ENCODE measurements at regions not wholly inside any gene's neighbourhood (a gene's known extent, or its start where the extent isn't known, plus 50 kb on each side); places are given as distances from the start of the nearest gene placed in this dataset.

DNA sequence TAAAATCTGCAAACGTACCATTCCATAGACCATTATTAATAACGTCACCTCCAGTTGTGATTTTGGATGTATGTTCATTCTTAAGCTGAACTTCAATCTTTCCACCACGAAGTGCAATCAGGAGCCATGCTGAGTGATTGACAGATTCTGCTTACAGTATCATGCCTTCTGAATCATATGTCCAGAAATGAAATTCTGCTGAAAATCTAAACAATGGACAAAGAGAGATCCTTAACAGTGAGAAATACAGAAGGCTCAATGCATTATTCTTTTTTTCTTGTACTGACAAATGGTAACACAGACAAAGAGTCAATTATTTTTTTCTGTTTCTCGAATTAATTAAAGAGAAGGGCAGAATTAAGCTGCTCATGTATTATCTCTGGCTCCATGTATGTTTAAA is 1114.5 kb downstream of the EPHA3 start:
- Histone ChIP-seq H2AFZ (no peak overlapping the region), H3K4me2 (ENCODE audit: low read length) (no peak overlapping the region), H3K4me3 (ENCODE audit: low read depth, low read length) (no peak overlapping the region), H3K36me3 (ENCODE audit: control insufficient read depth, insufficient read depth, low read length) (no peaks in the 10 kb centered on the region), H3K27me3 (ENCODE audit: control insufficient read depth, insufficient read depth, low read length) (no peaks in the 10 kb centered on the region), H3K9me3 (ENCODE audit: control insufficient read depth, low read length) (no peaks in the 10 kb centered on the region), H3K79me2 (no peaks in the 10 kb centered on the region), H3K27ac (no peak overlapping the region), H3K9ac (no peak overlapping the region), H3K4me1 (no peaks in the 10 kb centered on the region)
- TF ChIP-seq, protein P1, sequence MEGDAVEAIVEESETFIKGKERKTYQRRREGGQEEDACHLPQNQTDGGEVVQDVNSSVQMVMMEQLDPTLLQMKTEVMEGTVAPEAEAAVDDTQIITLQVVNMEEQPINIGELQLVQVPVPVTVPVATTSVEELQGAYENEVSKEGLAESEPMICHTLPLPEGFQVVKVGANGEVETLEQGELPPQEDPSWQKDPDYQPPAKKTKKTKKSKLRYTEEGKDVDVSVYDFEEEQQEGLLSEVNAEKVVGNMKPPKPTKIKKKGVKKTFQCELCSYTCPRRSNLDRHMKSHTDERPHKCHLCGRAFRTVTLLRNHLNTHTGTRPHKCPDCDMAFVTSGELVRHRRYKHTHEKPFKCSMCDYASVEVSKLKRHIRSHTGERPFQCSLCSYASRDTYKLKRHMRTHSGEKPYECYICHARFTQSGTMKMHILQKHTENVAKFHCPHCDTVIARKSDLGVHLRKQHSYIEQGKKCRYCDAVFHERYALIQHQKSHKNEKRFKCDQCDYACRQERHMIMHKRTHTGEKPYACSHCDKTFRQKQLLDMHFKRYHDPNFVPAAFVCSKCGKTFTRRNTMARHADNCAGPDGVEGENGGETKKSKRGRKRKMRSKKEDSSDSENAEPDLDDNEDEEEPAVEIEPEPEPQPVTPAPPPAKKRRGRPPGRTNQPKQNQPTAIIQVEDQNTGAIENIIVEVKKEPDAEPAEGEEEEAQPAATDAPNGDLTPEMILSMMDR (IDR thresholded peaks at IDR 0.05): no peak

DNA sequence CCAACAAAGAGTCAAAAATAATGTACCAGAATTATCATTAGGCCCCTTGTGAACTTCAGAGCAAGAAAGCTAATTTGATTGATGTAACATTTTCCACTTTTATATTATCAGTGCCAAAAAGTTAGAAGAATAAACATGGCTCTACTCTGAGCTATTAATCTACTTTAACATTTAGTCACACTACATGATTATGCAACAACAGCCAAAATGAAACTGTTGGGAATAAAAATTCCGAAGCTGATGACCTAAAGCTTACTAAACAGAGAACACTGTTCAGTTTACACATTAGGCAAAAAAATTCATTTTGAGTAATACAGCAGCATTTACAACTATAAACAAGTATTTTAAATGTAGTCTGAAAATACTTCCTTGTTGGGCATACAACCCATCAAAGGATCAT is 1134.1 kb downstream of the EPHA3 start:
- no peak overlapping the region for H3K9ac ChIP-seq
- TF ChIP-seq, protein P1 (IDR thresholded peaks at IDR 0.05): no peak

DNA sequence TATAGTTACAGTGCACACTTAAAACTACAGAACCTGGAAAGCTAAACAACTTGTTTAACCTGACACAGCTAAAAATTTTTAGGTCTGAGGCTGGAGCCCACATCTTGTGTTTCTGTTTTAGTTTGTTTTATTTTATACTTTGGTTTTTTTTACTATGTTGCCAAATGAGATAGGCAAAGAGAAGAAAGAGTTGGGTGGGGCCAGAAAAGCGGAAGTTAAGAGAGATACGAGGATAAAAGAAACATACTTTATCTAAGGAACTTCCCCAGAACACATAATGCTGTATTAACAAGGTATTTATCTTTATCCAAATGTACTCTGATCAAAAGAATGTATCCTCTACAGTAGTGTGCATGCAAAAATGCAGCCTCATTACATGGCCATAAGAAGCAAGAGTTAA is 1145.7 kb downstream of the EPHA3 start:
- Histone ChIP-seq H3K27me3 (ENCODE audit: control insufficient read depth, insufficient read depth, low read length) (no peaks in the 10 kb centered on the region), H2AFZ (no peak overlapping the region), H3K79me2 (no peaks in the 10 kb centered on the region), H3K4me3 (ENCODE audit: low read depth, low read length) (no peak overlapping the region), H3K4me1 (no peaks in the 10 kb centered on the region), H3K9me3 (ENCODE audit: control insufficient read depth, low read length) (no peaks in the 10 kb centered on the region), H3K27ac (no peak overlapping the region), H3K36me3 (ENCODE audit: control insufficient read depth, insufficient read depth, low read length) (no peaks in the 10 kb centered on the region), H3K4me2 (ENCODE audit: low read length) (no peak overlapping the region), H3K9ac (no peak overlapping the region)
- TF ChIP-seq, protein P1 (IDR thresholded peaks at IDR 0.05): no peak

More for the DNA sequence above, 1134.1 kb downstream of the EPHA3 start:
- Histone ChIP-seq H3K36me3 (ENCODE audit: control insufficient read depth, insufficient read depth, low read length) (no peaks in the 10 kb centered on the region), H3K27ac (no peak overlapping the region), H3K4me2 (ENCODE audit: low read length) (no peak overlapping the region), H3K27me3 (ENCODE audit: control insufficient read depth, insufficient read depth, low read length) (no peaks in the 10 kb centered on the region), H3K79me2 (no peaks in the 10 kb centered on the region), H3K4me1 (no peaks in the 10 kb centered on the region), H2AFZ (no peak overlapping the region), H3K4me3 (ENCODE audit: low read depth, low read length) (no peak overlapping the region), H3K9me3 (ENCODE audit: control insufficient read depth, low read length) (no peaks in the 10 kb centered on the region)

DNA sequence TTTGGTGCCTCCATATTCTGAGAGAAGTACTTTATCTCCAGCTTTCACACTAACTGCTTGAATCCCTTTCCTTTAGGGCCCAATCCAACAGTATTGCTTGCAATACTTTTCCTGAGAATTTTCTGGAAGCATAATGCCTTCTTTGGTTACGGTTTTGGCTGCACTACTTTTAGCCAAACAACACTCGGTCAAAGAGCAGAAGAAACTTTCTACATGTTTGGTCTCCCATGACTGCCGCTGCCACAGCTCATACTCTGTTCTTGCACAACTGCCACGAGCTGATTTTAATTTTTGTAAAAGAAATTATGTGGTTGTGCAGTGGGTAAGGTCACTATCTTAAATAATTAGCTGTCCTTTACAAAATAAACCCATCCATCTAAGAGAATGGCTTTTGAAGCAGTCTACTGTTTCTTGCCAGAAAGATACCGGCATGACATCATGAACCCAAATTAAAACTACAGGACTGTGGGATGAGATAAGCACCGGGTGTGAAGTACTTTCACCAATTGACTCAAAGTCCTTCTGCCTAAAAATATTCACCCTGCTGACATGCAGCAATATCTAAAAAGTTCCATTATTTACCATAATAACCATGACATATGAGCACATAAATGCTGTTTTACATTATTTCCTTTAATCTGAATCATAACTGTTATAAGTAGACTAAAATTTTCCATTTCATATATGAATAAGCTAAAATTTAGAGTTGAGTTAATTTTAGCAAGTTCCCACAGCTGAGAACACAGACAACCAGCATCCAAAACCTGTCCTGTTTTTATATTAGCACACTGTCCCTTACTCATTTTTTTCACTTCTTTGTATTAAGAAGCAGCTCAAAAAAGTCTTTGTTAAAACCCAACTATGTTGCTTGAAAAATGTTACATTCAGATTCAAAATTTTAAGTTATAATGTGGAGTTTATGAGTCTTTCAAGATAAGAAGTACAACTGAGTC is 1154.3 kb downstream of the EPHA3 start:
- Histone ChIP-seq H3K27ac (no peak overlapping the region), H3K4me1 (no peaks in the 10 kb centered on the region), H2AFZ (no peak overlapping the region), H3K9ac (no peak overlapping the region), H3K4me2 (ENCODE audit: low read length) (no peak overlapping the region), H3K9me3 (ENCODE audit: control insufficient read depth, low read length) (no peaks in the 10 kb centered on the region), H3K36me3 (ENCODE audit: control insufficient read depth, insufficient read depth, low read length) (no peaks in the 10 kb centered on the region), H3K4me3 (ENCODE audit: low read depth, low read length) (no peak overlapping the region), H3K79me2 (no peaks in the 10 kb centered on the region), H3K27me3 (ENCODE audit: control insufficient read depth, insufficient read depth, low read length) (no peaks in the 10 kb centered on the region)
- TF ChIP-seq, protein P1 (IDR thresholded peaks at IDR 0.05): no peak
